Non-pigmented ciliary epithelial cell (primary cell): ENCODE measurements at regions not wholly inside any gene's neighbourhood (a gene's known extent, or its start where the extent isn't known, plus 50 kb on each side); places are given as distances from the start of the nearest gene placed in this dataset.
A peak's percentile ranks its signal among the peaks of the same experiment; 100 is the strongest.

Source experiments
- DNase-seq: peaks from one replicate; pipeline ENCODE4 v3.0.0-alpha.2; 2010; ENCODE audit warnings: low read depth

GRCh38 chr10:36700123-36700522 is 425.3 kb upstream of the ANKRD30A start:
- no peak for DNase-seq

GRCh38 chr10:36692759-36693158 is 432.6 kb upstream of the ANKRD30A start:
- no peak for DNase-seq

- DNase-seq: no peak
Measured at GRCh38 chr10:36688717-36689116, 436.7 kb upstream of the ANKRD30A start.

GRCh38 chr10:36683421-36683820 is 442.0 kb upstream of the ANKRD30A start:
- no peak for DNase-seq

GRCh38 chr10:36681751-36682632 is 443.4 kb upstream of the ANKRD30A start:
- DNase-seq: no peak

GRCh38 chr10:36679554-36679953 is 445.8 kb upstream of the ANKRD30A start:
- DNase-seq: no peak

- DNase-seq: no peak
Measured at GRCh38 chr10:36677431-36677768, 448.0 kb upstream of the ANKRD30A start.

GRCh38 chr10:36676756-36677430 is 448.5 kb upstream of the ANKRD30A start:
- DNase-seq: peak; percentile 47

GRCh38 chr10:36676321-36676720 is 449.1 kb upstream of the ANKRD30A start:
- DNase-seq: no peak

GRCh38 chr10:36675458-36675880 is 449.9 kb upstream of the ANKRD30A start:
- DNase-seq: peak; percentile 63

- peak; percentile 52 for DNase-seq
Measured at GRCh38 chr10:36671607-36672006, 453.8 kb upstream of the ANKRD30A start.

GRCh38 chr10:36670621-36671402 is 454.6 kb upstream of the ANKRD30A start:
- DNase-seq: no peak

GRCh38 chr10:36669615-36670352 is 455.6 kb upstream of the ANKRD30A start:
- no peak for DNase-seq

- no peak for DNase-seq
Measured at GRCh38 chr10:36666451-36666850, 458.9 kb upstream of the ANKRD30A start.

- no peak for DNase-seq
Measured at GRCh38 chr10:36662571-36662970, 462.8 kb upstream of the ANKRD30A start.

GRCh38 chr10:36650274-36650673 is 475.1 kb upstream of the ANKRD30A start:
- no peak for DNase-seq

- no peak for DNase-seq
Measured at GRCh38 chr10:36647540-36647939, 477.9 kb upstream of the ANKRD30A start.

GRCh38 chr10:36640626-36641025 is 484.8 kb upstream of the ANKRD30A start:
- no peak for DNase-seq

GRCh38 chr10:36638462-36639155 is 486.8 kb upstream of the ANKRD30A start:
- DNase-seq: no peak

- no peak for DNase-seq
Measured at GRCh38 chr10:36636879-36637278, 488.5 kb upstream of the ANKRD30A start.

GRCh38 chr10:36636285-36636839 is 489.0 kb upstream of the ANKRD30A start:
- DNase-seq: no peak
